ENCODE measurements at regions not wholly inside any gene's neighbourhood (a gene's known extent, or its start where the extent isn't known, plus 50 kb on each side); places are given as distances from the start of the nearest gene placed in this dataset.
A peak's percentile ranks its signal among the peaks of the same experiment; 100 is the strongest.
"Not testable (repeated sequence)": the region's sequence is repeated elsewhere in the genome, so short reads cannot be mapped to it uniquely, and the experiment has no call there.

DNA sequence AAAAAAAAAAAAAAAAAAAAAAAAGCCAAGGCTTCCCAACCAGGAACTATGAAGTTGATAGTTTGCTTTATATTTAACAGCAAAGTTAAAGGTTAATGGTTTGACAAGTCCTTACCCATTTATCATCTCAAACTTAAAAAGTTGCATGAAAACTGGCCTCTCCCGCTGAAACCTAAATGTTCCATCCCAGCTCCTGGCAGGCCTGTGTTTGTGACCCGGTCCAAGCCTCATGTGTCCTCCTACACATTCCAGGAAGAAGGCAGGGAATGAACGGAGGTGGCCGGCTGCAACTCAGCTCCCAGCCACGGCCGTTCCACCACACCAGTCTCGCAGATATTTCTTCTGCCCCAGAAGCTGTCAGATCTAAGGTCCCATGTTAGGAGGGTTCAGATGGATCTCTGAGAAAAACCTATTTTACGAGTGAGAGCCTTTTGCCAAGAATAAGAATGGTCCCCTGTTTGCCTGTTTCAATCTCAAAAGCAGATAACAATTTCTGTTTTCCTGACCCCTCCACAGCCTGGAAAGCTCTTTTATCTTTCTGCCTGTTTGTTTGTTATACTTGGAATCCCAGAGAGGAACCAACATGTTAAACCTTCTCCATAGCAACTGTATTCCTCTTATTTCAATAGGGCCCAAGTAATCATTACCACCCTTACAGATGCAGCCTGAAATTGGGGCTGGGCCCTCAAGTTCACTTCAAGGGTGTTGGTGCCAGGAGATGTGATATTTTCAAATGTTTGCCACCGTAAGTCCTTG is 56.5 kb downstream of the KCTD12 start:
- no peak for DNase-seq

DNA sequence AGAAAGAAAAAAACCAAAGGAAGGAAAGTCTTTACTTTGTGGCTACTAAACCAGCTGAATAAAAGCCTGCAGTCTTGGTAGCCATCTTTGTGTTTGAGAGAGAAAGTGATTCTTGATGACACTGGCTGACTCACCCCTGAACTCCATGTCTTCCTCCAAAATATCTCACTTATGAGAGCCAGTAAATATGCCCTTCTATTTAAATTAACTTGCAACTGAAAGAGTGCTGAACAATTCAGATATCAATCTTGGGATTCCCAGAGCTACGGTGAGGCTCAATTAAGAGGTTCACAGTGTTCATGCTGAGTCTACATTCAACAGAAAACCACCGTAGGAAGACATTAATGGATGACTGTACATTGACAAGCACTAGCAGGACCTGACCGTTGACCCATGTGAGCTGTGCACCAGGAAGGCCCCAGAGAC is 57.9 kb downstream of the KCTD12 start:
- DNase-seq: no peak

- no peak for DNase-seq
Observed at GRCh38 chr13:76826527-76826926, 59.7 kb downstream of the KCTD12 start.

DNA sequence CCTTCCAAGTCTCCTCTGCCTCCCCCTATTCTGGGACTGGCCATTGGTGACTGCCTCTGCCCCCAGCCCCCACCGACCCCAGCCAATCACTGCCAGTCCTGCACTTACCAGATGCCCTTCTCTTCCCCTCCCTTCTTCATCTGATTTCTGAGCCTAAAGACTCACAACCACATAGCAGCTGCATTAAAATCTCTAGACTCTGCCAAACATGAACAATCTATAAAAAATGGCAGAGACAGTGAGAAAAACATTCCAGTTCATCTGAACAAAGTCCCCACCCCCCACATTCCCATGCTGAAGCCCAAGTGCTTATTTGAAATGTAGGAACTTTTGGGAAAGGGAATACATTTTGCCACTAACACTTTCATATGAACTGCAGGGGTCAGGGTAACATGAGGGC is 60.8 kb downstream of the KCTD12 start:
- DNase-seq: no peak

- no peak for DNase-seq
Observed at GRCh38 chr13:76823969-76824368, 62.2 kb downstream of the KCTD12 start.

- peak; percentile 23 for DNase-seq
Observed at GRCh38 chr13:76822698-76823267, 63.4 kb downstream of the KCTD12 start.

GRCh38 chr13:76821222-76821621 is 65.0 kb downstream of the KCTD12 start:
- not testable (repeated sequence) for DNase-seq

- DNase-seq: no peak
Observed at GRCh38 chr13:76820759-76821158, 65.4 kb downstream of the KCTD12 start.

- no peak for DNase-seq
Observed at GRCh38 chr13:76816394-76816793, 69.8 kb downstream of the KCTD12 start.

DNA sequence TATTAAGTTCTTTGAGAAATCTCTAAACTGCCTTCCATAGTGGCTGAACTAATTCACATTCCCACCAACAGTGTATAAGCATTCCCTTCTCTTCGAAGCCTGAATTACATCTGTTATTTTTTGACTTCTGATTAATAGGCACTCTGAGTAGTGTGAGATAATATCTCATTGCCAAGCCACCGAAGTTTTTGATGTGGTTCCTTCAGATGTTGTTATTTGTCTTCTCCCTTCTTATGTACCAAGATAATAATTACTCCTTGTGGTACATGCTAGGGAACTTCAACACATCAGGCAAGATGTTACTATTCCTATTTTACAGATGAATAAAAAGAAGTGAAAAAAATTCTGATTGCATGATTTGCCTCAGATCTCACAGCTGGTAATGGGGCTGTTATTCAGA is 70.9 kb downstream of the KCTD12 start:
- no peak for DNase-seq

DNA sequence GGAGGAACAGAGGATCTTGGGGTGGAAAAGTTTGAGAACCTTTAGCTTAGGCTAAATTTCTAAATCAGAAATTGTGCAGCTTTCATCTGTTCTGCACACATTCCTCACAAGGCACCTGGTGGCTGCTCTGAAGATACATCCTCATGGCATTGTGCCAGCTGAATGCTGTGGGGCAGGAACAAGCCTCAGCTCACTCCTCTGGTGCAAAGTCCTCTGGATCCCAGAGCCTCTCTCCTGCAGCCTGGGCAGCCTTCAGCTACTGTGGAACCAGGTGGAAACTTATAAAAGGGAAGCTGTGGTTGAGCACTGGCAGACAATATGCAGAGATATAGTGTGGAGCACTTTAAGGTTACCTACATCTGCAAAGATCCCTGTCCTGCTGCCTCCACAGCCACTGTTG is 72.3 kb downstream of the KCTD12 start:
- DNase-seq: no peak

- no peak for DNase-seq
Observed at GRCh38 chr13:76813000-76813691, 73.1 kb downstream of the KCTD12 start.

- no peak for DNase-seq
Observed at GRCh38 chr13:76812206-76812897, 73.9 kb downstream of the KCTD12 start.

GRCh38 chr13:76809389-76809788 is 76.8 kb downstream of the KCTD12 start:
- DNase-seq: no peak

GRCh38 chr13:76808927-76809326 is 77.3 kb downstream of the KCTD12 start:
- no peak for DNase-seq

DNA sequence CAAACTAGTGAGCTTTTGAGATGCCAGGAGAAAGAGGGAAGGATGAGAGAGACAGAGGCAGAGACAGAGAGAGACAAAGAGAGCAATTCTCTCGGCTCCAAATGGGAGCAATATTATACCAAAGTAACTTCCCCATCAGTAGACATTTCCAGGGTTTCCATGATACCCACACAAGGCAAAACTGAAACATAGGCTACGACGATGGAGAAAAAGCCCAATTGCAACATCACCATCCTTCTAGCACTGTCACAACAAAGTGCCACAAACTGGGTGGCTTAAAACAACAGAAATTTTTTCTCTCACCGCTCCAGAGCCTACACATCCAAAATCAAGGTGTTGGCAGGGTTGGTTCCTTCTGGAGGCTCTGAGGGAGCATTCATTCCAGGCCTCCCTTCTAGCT is 81.4 kb downstream of the KCTD12 start:
- no peak for DNase-seq

DNA sequence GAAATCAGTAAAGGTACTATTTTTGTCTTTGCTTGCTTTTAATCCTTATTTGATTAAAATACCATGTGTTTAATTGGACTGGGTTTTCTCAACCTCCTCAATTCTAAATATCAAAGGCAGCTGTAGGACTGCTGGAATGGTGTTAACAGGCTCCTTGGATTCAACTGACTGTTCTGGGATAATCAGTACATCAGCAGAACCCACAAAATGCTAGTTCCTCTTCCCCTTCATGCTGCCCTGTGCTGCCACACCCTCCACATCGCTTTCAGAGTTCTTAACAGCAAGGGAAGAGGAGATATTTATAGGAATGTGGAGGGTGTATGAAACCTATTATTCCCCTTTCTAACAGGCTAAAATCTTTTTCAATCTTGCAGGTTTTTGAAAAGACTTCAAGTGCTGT is 82.4 kb downstream of the KCTD12 start:
- DNase-seq: no peak

DNA sequence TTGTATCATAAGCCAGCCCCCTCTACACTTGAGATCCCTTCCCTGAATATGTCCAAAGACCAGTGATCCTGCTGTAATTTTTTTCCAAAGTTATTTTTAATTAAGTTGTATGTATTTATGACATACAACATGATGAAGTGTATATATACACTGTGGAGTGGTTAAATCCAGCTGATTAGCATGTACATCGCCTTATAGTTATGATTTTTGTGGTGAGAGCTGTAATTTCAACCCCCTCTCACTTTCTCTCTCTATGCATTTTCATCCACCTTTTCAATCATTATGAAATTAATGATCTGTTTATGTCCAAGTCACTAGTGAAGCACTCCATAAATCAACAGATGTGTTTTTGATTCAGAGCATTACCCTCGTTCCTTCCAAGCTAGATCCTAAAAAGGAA is 85.3 kb downstream of the KCTD12 start:
- no peak for DNase-seq

DNA sequence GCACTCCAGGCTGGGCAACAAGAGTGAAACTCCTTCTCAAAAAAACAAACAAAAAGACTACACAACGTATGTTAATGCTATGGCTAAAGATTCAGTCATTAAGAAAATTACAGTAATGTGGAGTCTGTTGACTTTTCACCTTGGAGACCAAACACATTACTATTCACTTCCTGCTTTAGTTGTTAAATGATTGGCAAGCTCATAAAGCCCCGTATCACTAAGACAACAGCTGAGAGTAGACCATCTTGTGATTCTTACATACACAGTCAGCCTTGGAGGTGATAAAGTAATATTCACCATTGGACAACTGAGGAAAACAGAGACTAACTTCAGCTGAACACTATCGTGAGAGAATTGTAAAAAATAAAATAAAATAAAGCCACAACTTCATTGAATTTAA is 86.5 kb downstream of the KCTD12 start:
- peak; percentile 17 for DNase-seq

GRCh38 chr13:76798037-76798436 is 88.2 kb downstream of the KCTD12 start:
- DNase-seq: peak; percentile 3

- DNase-seq: no peak
Observed at GRCh38 chr13:76797361-76797760, 88.8 kb downstream of the KCTD12 start.

GRCh38 chr13:76796851-76797250 is 89.4 kb downstream of the KCTD12 start:
- DNase-seq: no peak
